ENCODE measurements at regions not wholly inside any gene's neighbourhood (a gene's known extent, or its start where the extent isn't known, plus 50 kb on each side); places are given as distances from the start of the nearest gene placed in this dataset.

GRCh38 chr4:152000518-152000917 is 239.7 kb upstream of the GATB start:
- ATAC-seq (replicated peaks; ENCODE audit: extremely low read depth, poor library complexity, severe bottlenecking) (no peak), DNase-seq (ENCODE audit: low spot score in 2 of 2) (no peak)
- H3K4me3 Mint-ChIP-seq = no peak overlapping the region
- no peaks in the 10 kb centered on the region for H3K36me3 Mint-ChIP-seq (ENCODE audit: insufficient read depth)
- H3K27me3 Mint-ChIP-seq = peaks cover 13% of the 10 kb centered on the region
- H3K9me3 Mint-ChIP-seq = no peaks in the 10 kb centered on the region
- H3K4me1 Mint-ChIP-seq = peaks cover 22% of the 10 kb centered on the region
- no peak overlapping the region for H3K27ac Mint-ChIP-seq (ENCODE audit: low read depth)

DNA sequence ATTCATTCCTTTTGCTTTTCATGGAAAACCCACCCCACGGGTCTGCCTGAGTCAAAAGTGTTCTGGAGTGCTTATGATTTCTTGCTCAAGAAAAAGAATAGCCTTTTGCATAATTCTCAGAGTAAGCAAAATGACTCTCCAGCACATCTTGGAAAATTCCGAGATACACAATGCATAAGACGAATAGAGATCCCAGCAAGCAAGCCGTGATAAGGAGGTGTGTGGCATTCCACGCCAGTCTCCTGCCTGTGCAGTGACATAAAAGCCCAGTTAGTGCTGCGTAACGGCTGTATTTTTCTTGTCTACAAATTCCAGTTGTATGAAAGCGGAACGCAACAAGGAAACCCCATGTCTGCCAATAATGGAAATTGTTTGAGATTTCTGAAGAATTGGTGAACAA is 237.9 kb upstream of the GATB start:
- Mint-ChIP-seq H3K36me3 (ENCODE audit: insufficient read depth) (no peaks in the 10 kb centered on the region), H3K4me3 (no peak overlapping the region)

DNA sequence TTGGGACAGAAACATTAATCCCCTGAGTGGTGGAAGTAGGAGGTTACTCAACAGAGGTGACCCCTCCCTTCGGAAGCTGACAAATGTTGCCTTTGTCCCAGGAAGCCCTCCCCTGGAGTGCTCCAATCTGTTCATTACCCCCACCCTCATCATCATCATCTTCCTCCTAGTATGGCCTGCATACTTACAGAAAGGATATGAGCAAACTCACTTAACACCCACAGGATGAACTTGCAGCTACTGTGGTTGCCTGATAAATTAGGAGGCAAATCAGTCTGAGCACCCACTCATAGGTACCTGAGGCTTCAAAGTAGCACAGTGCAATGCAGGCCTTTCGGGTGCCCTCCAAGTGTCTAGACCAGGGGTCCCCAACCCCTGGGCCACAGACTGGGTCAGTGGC is 236.7 kb upstream of the GATB start:
- Mint-ChIP-seq H3K27me3 (no peaks in the 10 kb centered on the region), H3K4me3 (no peak overlapping the region), H3K36me3 (ENCODE audit: insufficient read depth) (no peaks in the 10 kb centered on the region), H3K4me1 (peaks cover 36% of the 10 kb centered on the region), H3K9me3 (no peaks in the 10 kb centered on the region), H3K27ac (ENCODE audit: low read depth) (no peak overlapping the region)
- DNase-seq (ENCODE audit: low spot score in 2 of 2) (no peak), ATAC-seq (replicated peaks; ENCODE audit: extremely low read depth, poor library complexity, severe bottlenecking) (no peak)

More for the DNA sequence above, 237.9 kb upstream of the GATB start:
- Mint-ChIP-seq H3K27ac (ENCODE audit: low read depth) (no peak overlapping the region), H3K4me1 (peaks cover 29% of the 10 kb centered on the region), H3K9me3 (no peaks in the 10 kb centered on the region), H3K27me3 (no peaks in the 10 kb centered on the region)
- DNase-seq (ENCODE audit: low spot score in 2 of 2) (no peak), ATAC-seq (replicated peaks; ENCODE audit: extremely low read depth, poor library complexity, severe bottlenecking) (no peak)

- Mint-ChIP-seq H3K27me3 (no peaks in the 10 kb centered on the region), H3K9me3 (no peaks in the 10 kb centered on the region), H3K36me3 (ENCODE audit: insufficient read depth) (no peaks in the 10 kb centered on the region), H3K27ac (ENCODE audit: low read depth) (no peak overlapping the region), H3K4me3 (no peak overlapping the region), H3K4me1 (peaks cover 58% of the 10 kb centered on the region)
- ATAC-seq (replicated peaks; ENCODE audit: extremely low read depth, poor library complexity, severe bottlenecking) (no peak), DNase-seq (ENCODE audit: low spot score in 2 of 2) (no peak)
Observed at GRCh38 chr4:151994429-151994828, 233.6 kb upstream of the GATB start.

- Mint-ChIP-seq H3K27me3 (no peaks in the 10 kb centered on the region), H3K27ac (ENCODE audit: low read depth) (peak overlapping the region; percentile 80), H3K4me3 (no peak overlapping the region), H3K9me3 (no peaks in the 10 kb centered on the region), H3K36me3 (ENCODE audit: insufficient read depth) (no peaks in the 10 kb centered on the region), H3K4me1 (peaks cover 58% of the 10 kb centered on the region)
- no peak for ATAC-seq (replicated peaks; ENCODE audit: extremely low read depth, poor library complexity, severe bottlenecking)
- DNase-seq (ENCODE audit: low spot score in 2 of 2) = no peak
Observed at GRCh38 chr4:151993521-151993920, 232.7 kb upstream of the GATB start.

DNA sequence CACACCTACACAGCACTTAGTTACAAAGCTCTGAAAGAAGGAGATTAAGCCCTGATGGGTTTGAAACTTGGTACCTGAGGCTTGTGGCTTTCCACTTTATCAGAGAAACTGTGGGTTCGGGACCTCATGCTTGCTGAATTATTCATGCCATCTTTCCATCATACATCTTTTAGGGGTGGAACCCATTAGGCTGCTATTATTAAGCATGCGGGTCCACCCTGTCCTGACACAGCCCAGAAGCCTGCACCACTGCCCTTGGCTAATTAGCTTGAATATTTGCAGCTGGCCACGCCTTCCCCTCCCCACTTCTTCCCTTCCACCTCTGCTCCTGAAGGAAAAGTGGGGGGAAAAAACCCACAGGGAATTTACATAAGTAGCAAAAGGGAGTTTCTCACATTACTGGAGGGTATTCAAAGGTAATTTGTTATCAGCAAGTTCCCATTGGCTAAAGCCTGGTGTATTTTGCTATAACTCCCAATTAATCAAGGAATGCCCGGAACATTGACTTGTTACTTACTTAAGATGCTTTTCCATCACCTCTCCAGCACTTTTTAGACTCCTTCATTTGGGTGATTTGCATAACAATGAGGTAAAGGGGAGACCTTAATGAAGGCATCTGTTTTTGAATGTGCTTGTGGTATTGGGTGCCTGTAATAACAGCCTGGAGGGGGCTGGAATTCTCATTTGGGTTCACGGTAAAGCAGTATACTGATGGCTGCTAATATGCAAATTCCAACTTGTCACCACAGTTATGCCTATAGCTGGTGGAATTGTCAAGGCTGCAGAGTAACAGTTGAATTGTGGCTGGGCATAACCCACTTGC is 231.7 kb upstream of the GATB start:
- H3K9me3 Mint-ChIP-seq = no peaks in the 10 kb centered on the region
- DNase-seq (ENCODE audit: low spot score in 2 of 2) (no peak), ATAC-seq (replicated peaks; ENCODE audit: extremely low read depth, poor library complexity, severe bottlenecking) (no peak)
- H3K27ac Mint-ChIP-seq (ENCODE audit: low read depth) = peak overlapping the region; percentile 80
- H3K27me3 Mint-ChIP-seq = no peaks in the 10 kb centered on the region
- peaks cover 55% of the 10 kb centered on the region for H3K4me1 Mint-ChIP-seq
- H3K36me3 Mint-ChIP-seq (ENCODE audit: insufficient read depth) = no peaks in the 10 kb centered on the region
- peak overlapping the region; percentile 25 for H3K4me3 Mint-ChIP-seq

DNA sequence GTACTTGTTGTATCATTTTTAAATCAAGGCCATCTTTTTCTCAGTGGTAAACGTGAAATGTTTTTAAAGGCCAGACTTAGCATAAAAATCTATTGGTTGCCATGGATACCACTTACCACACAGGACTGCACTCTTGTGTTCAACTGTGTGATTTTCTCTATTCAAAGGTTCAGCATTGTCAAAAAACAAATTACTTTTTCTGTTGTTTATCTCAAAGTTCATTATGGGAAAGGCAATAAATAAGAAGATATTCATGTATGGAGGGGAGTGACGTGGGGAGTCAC is 231.0 kb upstream of the GATB start:
- H3K27me3 Mint-ChIP-seq = no peaks in the 10 kb centered on the region
- DNase-seq (ENCODE audit: low spot score in 2 of 2) = no peak
- peak overlapping the region; percentile 25 for H3K4me3 Mint-ChIP-seq
- no peaks in the 10 kb centered on the region for H3K9me3 Mint-ChIP-seq
- H3K36me3 Mint-ChIP-seq (ENCODE audit: insufficient read depth) = no peaks in the 10 kb centered on the region
- H3K27ac Mint-ChIP-seq (ENCODE audit: low read depth) = peak overlapping the region; percentile 80
- ATAC-seq (replicated peaks; ENCODE audit: extremely low read depth, poor library complexity, severe bottlenecking) = no peak
- H3K4me1 Mint-ChIP-seq = peaks cover 48% of the 10 kb centered on the region

- peak overlapping the region; percentile 80 for H3K27ac Mint-ChIP-seq (ENCODE audit: low read depth)
- no peak for DNase-seq (ENCODE audit: low spot score in 2 of 2)
- peaks cover 47% of the 10 kb centered on the region for H3K4me1 Mint-ChIP-seq
- peak overlapping the region; percentile 25 for H3K4me3 Mint-ChIP-seq
- no peaks in the 10 kb centered on the region for H3K9me3 Mint-ChIP-seq
- H3K27me3 Mint-ChIP-seq = no peaks in the 10 kb centered on the region
- peak; percentile 55 for ATAC-seq (replicated peaks; ENCODE audit: extremely low read depth, poor library complexity, severe bottlenecking)
- no peaks in the 10 kb centered on the region for H3K36me3 Mint-ChIP-seq (ENCODE audit: insufficient read depth)
Observed at GRCh38 chr4:151991001-151991883, 230.4 kb upstream of the GATB start.

GRCh38 chr4:151990201-151990600 is 229.4 kb upstream of the GATB start:
- no peak for ATAC-seq (replicated peaks; ENCODE audit: extremely low read depth, poor library complexity, severe bottlenecking)
- DNase-seq (ENCODE audit: low spot score in 2 of 2) = no peak
- Mint-ChIP-seq H3K9me3 (no peaks in the 10 kb centered on the region), H3K27me3 (no peaks in the 10 kb centered on the region), H3K4me1 (peaks cover 41% of the 10 kb centered on the region), H3K36me3 (ENCODE audit: insufficient read depth) (no peaks in the 10 kb centered on the region), H3K4me3 (no peak overlapping the region), H3K27ac (ENCODE audit: low read depth) (peak overlapping the region; percentile 80)

GRCh38 chr4:151988591-151988990 is 227.8 kb upstream of the GATB start:
- ATAC-seq (replicated peaks; ENCODE audit: extremely low read depth, poor library complexity, severe bottlenecking) = no peak
- Mint-ChIP-seq H3K4me3 (no peak overlapping the region), H3K27me3 (no peaks in the 10 kb centered on the region), H3K27ac (ENCODE audit: low read depth) (no peak overlapping the region), H3K9me3 (no peaks in the 10 kb centered on the region), H3K36me3 (ENCODE audit: insufficient read depth) (no peaks in the 10 kb centered on the region), H3K4me1 (peaks cover 33% of the 10 kb centered on the region)
- no peak for DNase-seq (ENCODE audit: low spot score in 2 of 2)

GRCh38 chr4:151987606-151988005 is 226.8 kb upstream of the GATB start:
- DNase-seq (ENCODE audit: low spot score in 2 of 2) (no peak), ATAC-seq (replicated peaks; ENCODE audit: extremely low read depth, poor library complexity, severe bottlenecking) (no peak)
- no peak overlapping the region for H3K4me3 Mint-ChIP-seq
- H3K9me3 Mint-ChIP-seq = no peaks in the 10 kb centered on the region
- no peak overlapping the region for H3K27ac Mint-ChIP-seq (ENCODE audit: low read depth)
- H3K36me3 Mint-ChIP-seq (ENCODE audit: insufficient read depth) = no peaks in the 10 kb centered on the region
- H3K4me1 Mint-ChIP-seq = peaks cover 24% of the 10 kb centered on the region
- no peaks in the 10 kb centered on the region for H3K27me3 Mint-ChIP-seq

- no peaks in the 10 kb centered on the region for H3K36me3 Mint-ChIP-seq (ENCODE audit: insufficient read depth)
- H3K9me3 Mint-ChIP-seq = no peaks in the 10 kb centered on the region
- H3K4me3 Mint-ChIP-seq = no peak overlapping the region
- ATAC-seq (replicated peaks; ENCODE audit: extremely low read depth, poor library complexity, severe bottlenecking) = no peak
- no peaks in the 10 kb centered on the region for H3K4me1 Mint-ChIP-seq
- H3K27ac Mint-ChIP-seq (ENCODE audit: low read depth) = no peak overlapping the region
- DNase-seq (ENCODE audit: low spot score in 2 of 2) = no peak
- no peaks in the 10 kb centered on the region for H3K27me3 Mint-ChIP-seq
Observed at GRCh38 chr4:151983854-151984253, 223.0 kb upstream of the GATB start.

DNA sequence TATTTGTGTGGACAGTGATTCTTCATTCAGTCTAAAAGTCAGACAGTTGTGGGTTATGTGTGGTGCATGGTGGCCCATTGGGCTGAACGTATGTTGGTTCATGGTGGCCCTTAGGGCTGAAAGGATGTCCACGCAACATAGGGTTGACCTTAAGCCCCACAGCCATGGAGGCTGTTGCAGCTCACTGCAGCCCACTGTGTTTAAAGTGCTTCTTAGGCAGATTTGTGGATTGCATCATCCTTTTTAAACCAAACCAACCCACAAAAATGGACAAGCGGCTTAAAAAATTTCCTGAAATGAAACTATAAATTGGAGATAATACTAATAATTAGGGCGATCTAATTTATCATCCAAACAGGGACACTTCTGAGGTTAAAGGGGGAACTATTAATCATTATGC is 219.0 kb upstream of the GATB start:
- no peak for ATAC-seq (replicated peaks; ENCODE audit: extremely low read depth, poor library complexity, severe bottlenecking)
- Mint-ChIP-seq H3K4me1 (no peaks in the 10 kb centered on the region), H3K9me3 (peaks cover 23% of the 10 kb centered on the region), H3K4me3 (no peak overlapping the region), H3K27me3 (no peaks in the 10 kb centered on the region), H3K36me3 (ENCODE audit: insufficient read depth) (no peaks in the 10 kb centered on the region), H3K27ac (ENCODE audit: low read depth) (no peak overlapping the region)
- DNase-seq (ENCODE audit: low spot score in 2 of 2) = no peak
